GM21423 (cell line): ENCODE measurements at regions not wholly inside any gene's neighbourhood (a gene's known extent, or its start where the extent isn't known, plus 50 kb on each side); places are given as distances from the start of the nearest gene placed in this dataset.

Experiments
- ATAC-seq: cut with Tn5 transposase; IDR thresholded peaks from one replicate; pipeline ENCODE4 v1.9.1; 2021; ENCODE audit warnings: mild to moderate bottlenecking, moderate library complexity; ENCODE audit not compliant: unreplicated experiment

DNA sequence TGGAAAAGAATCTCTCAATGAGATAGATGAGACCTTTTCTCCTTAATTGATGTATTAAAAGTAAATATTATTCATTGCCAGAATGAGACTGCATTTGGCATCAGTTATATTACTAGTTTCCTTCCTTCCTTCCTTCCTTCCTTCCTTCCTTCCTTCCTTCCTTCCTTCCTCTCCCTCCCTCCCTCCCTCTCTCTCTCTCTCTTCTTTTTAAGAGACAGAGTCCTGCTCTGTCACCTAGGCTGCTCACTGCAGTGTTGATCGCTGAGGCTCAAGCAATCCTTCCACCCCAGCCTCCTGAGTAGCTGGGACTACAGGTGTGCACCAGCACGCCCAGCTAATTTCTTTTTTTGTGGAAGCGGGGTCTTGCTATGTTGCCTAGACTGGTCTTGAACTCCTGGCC is 50.4 kb upstream of the ARX start:
- ATAC-seq, result no peak
